Transverse colon (tissue), 4 donors: ENCODE measurements at regions not wholly inside any gene's neighbourhood (a gene's known extent, or its start where the extent isn't known, plus 50 kb on each side); places are given as distances from the start of the nearest gene placed in this dataset.

ENCODE experiments used
- EP300 ChIP-seq: sonication (generic); formaldehyde crosslinking; IDR thresholded peaks from one replicate; pipeline ENCODE4 v1.6.1; 2017; ENCODE audit warnings: antibody characterized with exemption, low read depth
- POLR2A ChIP-seq: fragments of 450-650 bp; IDR thresholded peaks from one replicate; pipeline ENCODE4 v1.6.1; 2016; ENCODE audit warnings: antibody characterized with exemption, mild to moderate bottlenecking, moderate library complexity
- POLR2AphosphoS5 ChIP-seq, 3 donors: sonication (generic); formaldehyde crosslinking; IDR thresholded peaks; one replicate each; pipeline ENCODE4 v1.6.1; 2016; ENCODE audit warnings: antibody characterized with exemption in 3 of 3
- TF ChIP-seq, protein P1 (sequence below), 5 experiments: fragments of 200-600 bp in 3 of 5; fragments of 450-650 bp in 2 of 5; sonication (generic) in 3 of 5; IDR thresholded peaks; 1 replicate in 2 of 5; 2 replicates in 3 of 5; pipeline ENCODE4 v1.5.1; 2016 to 2017; ENCODE audit warnings: antibody characterized with exemption in 5 of 5, inconsistent platforms in 3 of 5, mild to moderate bottlenecking in 2 of 5, moderate library complexity in 1 of 5

DNA sequence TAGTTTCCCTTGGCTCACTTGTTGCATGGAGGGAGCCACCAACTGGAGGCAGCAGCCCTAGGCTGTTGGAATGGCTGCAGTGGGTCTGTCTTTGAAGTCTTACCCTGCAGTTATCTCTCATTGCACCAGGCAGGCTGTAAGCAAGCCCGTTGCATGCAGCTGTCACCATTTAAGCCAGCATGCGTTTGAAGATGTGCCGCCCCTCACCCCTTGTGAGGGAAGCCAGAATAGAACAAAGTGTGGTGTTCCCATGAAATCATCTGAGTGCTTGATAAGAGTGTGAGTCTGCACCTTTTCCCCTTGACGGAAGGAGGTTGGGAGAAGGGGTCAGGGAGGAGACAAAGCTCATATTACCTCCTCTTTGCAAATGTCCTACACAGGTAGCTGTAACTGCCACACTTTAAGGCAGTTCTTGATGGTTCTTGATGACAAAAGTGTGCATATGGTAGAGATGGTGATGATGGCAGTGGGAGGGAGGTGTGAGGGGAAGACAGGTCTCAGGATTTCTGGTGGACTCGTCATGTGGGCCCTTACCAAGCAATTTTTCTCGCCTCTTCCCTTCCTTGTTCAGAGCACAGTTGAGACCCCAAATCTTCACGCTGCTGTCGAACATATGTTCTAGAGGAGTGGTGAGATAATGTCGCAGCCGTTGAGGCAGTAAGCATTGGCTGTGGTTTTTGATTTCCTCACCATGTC, 191.4 kb upstream of the LEF1 start:
- TF ChIP-seq POLR2A (no peak), POLR2AphosphoS5 (IDR thresholded peaks at IDR 0.05) (no peak), EP300 (no peak)
- TF ChIP-seq, protein P1, sequence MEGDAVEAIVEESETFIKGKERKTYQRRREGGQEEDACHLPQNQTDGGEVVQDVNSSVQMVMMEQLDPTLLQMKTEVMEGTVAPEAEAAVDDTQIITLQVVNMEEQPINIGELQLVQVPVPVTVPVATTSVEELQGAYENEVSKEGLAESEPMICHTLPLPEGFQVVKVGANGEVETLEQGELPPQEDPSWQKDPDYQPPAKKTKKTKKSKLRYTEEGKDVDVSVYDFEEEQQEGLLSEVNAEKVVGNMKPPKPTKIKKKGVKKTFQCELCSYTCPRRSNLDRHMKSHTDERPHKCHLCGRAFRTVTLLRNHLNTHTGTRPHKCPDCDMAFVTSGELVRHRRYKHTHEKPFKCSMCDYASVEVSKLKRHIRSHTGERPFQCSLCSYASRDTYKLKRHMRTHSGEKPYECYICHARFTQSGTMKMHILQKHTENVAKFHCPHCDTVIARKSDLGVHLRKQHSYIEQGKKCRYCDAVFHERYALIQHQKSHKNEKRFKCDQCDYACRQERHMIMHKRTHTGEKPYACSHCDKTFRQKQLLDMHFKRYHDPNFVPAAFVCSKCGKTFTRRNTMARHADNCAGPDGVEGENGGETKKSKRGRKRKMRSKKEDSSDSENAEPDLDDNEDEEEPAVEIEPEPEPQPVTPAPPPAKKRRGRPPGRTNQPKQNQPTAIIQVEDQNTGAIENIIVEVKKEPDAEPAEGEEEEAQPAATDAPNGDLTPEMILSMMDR (IDR thresholded peaks at IDR 0.05): no peak
